UCSD-AML1 (cell line): ENCODE measurements at regions not wholly inside any gene's neighbourhood (a gene's known extent, or its start where the extent isn't known, plus 50 kb on each side); places are given as distances from the start of the nearest gene placed in this dataset.

Experiments used
- DNase-seq: peaks from one replicate; lab custom pipeline; 2025; ENCODE audit not compliant: unreplicated experiment; lab: John Stamatoyannopoulos, UW

DNA sequence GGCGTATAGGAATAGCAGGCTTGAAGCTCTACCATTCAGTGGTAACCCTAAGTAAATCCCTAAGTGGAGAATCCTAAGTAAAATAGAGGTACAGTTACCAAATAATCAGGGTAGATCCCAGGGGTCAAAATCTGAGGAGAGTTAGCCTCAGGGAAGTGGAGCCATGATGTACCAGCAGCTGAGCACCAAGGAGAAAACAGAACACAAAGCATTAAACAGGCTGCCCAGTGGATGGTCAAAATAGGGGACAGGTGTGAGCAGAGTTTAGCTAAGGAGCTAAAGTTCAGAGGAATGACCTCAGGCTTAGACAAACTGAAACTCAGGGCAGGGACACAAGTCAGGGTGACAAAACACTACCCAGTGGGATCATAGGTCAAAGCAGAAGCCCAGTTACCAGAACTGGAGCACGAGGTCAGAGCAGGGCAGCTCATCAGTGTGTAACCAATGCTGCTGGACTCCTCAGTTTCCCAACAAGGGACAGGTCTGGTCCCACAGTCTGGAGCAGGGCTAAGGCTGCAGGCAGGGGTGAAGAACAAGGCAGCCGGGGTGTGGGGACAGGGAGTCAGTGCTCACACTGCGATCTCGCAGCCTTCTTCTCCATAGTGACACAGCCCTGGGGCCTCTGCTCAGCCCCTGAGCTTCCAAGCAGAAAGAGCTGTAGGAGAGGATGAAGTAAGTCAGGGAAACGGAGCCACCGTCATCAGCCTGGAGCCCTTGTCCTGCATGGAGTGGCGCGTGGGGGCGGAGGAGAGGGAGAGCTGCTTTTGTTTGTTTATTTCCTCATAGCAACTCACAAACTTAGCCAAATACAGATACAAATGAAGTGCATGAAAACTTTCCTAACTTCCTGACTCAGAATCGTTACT, 264.0 kb downstream of the MREG start:
- no peak for DNase-seq

GRCh38 chr2:215748446-215748845, 264.9 kb downstream of the MREG start:
- DNase-seq = no peak

DNA sequence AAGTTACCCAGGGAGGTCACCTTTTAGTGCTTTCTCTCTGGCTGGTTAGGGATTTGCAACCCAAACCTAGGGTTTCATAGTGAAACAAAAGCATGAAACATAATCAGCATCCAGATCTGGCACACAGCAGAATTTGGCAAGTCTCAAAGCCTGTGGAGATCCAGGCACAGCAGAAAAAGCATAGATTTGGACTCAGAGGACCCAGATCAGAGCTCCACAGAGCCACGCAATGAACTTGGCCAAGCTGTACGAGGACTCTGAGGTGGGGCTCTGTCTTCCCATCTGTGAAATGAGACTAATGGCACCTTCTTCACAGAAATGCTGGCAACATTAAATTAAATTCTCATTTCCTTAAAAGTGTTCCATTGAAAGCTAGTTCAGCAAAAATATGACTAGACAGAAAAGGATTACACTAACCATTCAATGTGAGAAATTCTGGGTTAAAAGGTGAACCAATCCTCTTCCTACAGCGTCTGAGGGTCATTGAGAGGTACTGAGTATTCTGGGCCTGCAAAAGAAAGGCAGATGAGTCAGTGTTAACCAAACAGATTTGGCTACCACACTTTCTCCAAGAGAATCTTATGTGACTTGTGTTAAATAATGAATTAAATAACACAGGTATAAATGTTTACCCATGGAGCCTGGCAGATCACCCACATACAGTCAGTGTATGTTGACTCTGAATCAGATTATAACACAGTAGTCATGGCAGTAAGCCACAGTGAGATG, 266.3 kb downstream of the MREG start:
- no peak for DNase-seq

DNA sequence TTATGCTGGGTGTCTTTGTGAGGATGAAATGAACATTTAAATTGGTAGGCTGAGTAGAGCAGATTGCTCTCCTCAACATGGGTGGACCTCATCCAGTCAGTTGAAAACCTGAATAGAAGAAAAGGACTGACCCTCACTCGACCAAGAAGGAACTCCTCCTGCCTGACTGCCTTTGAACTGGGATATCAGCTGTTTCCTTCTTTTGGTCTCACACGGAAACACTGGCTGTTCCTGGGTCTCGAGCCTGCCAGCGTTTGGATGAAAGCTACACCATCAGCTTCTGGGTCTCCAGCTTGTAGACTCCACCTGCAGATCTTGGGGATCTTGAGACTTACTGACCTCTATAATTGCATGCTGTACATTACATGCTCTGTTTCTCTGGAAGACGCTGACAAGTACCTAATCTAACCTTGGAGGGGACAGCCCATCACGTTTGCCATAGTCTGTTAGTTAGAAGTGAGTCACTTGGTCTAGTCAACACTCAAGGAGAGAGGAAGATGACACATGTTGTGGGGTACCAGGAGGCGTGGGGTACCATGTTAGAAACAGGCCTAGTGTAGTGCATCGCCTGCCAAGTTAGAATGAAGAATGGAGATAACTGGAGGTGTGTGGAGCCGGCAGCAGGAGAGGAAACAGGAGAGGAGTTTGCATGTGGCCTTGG, 267.0 kb downstream of the MREG start:
- DNase-seq = no peak

- no peak for DNase-seq
These were observed 268.0 kb downstream of the MREG start for GRCh38 chr2:215745331-215745730.

DNA sequence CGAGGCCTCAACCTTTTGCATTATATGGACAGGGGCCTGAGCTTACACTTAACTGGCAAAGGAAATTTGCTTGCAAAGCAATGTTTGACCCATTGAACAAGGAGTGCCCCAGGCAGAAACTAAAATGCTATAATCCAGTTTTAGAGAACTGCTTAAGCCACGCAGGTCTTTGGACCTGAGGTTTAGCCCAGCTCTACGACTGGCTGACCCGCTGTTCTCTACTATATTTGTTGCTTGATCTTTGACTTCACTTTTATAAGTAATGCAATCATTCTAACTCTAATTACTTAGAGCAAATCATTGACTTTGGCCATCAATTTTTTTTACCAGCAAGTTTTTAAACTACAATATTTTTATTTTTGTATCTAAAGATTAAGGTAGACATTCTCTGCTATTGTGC, 268.8 kb downstream of the MREG start:
- no peak for DNase-seq

DNA sequence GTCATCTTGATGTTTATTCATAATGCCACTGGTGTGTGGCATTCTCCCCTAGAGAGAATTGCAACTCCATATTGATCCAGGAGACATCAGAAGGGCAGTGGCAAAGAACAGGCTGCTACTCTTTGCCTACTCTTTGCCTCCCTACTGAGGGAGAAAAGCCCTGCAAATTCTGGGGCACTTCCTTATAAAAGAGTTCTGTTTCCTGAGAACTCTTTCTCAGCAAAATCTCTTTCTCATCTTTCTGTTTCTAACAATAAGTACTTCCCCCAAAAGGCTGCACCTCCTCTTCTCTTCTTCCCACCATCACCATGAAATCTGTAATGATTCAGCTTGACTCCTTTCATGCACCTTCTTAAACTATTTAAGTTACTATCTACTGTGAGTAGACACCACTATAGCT, 270.3 kb downstream of the MREG start:
- DNase-seq = no peak

- no peak for DNase-seq
These were observed 271.3 kb downstream of the MREG start for GRCh38 chr2:215742021-215742420.

DNA sequence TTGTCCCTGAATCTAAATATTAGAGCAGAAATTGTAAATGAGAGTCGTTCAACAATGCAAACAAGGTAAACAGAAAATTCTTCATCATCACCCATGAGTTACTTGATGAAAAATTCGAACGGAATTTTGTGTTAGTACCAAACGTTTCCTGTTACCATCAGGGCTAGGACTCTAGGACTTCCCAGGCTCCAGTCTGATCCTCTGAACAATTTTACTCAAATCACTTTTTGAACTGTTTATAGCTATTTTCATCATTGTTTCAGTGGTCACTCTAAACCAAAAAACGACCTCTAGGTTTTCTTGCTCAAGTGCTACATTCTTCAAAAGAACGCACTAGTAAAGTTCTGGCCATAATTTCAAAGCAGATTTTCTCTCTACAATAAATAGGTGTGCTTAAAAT, 273.3 kb downstream of the MREG start:
- DNase-seq = no peak

DNA sequence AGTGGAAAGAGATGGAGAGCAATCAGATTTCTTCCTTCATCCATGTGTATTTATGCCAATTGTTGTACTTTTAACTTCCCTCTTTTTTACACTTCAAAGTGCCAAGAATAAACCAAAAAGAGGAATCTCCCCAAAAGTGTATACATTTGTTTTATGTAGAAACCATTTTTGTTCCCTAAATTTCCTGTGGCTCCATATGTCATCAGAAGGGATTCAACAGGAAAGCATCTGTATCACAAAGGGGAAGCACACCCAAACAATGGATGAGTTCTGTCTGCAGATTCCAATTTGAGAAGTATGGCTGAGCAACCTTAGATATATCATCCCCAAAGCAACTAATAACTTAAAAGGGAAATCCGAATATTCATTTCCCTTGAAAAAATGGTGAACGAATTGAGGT, 275.0 kb downstream of the MREG start:
- DNase-seq = no peak

- DNase-seq = no peak
These were observed 275.9 kb downstream of the MREG start for GRCh38 chr2:215737477-215737876.

- DNase-seq = no peak
These were observed 276.6 kb downstream of the MREG start for GRCh38 chr2:215736653-215737290.

GRCh38 chr2:215731108-215731658, 282.2 kb downstream of the MREG start:
- DNase-seq = no peak

DNA sequence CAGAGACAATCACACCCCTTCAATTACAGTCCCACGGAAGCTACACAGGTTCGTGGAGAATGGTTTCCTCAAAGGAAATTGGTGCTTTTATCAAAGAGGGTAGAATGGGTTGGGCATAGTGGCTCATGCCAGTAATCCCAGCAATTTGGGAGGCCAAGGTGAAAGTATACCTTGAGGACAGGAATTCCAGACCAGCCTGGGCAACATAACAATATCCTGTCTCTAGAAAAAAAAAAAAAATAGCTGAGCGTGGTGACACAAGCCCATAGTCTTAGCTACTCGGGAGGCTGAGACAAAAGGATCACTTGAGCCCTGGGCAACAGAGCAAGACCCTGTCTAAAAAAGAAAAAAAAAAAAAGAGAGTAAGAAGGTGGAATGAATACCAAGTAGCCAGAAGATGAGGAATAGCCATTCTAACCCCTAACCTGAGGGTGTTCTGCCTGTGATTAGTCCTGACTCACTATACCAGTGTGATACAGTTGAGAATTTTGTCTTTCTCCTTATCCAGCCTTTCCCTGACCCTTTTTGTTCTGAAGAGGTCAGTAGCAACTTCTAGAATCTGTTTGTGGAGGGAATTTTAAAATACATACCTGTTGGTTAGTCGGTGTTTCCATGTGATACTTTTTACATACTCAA, 283.2 kb downstream of the MREG start:
- no peak for DNase-seq

DNA sequence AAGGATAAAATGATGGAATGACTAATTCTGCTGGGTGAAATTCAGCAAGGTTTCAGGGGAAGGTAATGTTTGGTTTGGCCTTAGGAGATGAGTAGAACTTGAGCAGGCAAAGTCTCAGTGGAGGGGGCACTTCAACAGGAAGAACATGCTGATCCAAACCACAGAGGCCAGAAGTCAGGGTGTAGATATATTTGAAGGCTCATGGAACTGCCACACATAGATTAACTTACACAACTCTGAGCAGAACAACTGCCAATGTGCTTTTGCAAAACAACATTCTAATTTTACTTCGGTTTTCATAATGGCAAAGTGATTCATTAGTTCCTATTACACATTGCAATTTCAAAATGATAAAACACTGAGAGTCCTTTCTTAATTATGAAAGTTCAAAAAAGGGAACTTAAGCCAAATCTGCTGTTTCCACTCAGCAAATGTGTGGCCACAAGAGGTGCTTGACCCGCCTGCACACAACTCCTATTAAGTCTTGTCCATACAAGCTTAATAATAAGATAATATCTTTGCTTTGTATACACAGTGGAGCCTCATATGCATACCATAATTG, 284.8 kb downstream of the MREG start:
- DNase-seq = no peak

DNA sequence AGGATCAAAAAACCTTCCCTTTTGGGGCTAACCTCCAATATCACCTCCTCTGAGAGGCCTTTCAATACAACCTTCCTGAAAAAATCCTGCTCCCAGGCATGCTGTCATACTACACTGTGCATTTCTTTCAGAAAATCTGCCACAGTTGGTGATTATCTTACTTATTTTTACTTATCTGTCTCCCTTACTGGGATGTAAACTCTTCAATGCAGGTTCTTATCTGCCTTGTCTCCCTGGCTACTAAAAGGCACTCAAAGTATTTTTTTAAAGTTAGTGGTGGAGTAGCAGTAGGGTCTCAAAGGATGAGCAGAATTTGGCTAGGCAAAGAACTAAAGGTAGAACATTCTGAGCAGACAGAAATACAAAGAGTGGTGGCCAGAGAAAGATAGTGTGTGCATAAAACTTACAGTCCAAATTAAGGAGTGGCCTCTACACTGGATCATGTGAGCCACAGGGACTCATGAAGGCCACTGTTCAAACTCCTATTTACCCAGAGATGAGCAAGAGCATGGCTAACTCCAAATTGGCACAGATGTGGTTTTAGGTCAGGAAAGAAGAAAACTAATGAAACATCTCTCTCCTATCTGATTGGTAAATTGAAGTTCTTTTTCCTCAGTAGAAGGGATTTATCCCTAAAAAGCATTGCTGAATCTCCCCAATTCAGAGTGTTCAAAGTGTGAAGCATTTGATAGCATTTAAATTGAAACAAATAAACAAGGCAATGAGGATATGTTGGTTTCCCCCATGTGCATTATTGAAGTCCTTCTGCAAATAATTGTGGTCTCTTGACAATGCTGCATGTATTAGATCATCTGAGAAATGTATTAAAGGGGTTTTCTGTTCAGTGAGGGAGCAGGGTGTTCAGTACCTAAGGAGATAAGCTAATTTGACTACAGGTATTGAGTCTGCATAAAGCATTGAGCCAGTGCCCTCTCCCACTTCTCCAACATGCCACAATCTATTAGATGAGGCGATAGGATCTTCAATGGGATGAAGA, 285.5 kb downstream of the MREG start:
- DNase-seq = no peak

DNA sequence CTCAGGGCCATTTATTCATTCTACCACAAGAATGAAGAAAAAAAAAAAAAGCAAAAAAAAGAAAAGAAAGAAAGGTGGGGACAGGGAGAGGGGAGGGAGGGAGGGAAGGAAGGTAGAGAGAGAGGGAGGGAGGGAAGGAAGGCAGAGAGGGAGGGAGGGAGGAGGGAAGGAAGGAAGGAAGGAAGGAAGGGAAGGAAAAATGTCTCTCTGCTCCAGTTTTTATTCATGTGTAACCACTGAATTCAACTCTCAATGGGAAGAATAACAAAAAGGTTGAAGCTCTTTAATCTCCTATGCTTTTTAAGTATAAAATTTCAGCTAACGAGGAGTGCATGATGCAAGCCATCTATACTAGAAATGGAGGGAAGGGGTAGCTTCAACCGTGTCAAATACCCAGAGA, 287.3 kb downstream of the MREG start:
- DNase-seq = no peak

GRCh38 chr2:215724146-215724545, 288.3 kb upstream of the FN1 start:
- DNase-seq = no peak

DNA sequence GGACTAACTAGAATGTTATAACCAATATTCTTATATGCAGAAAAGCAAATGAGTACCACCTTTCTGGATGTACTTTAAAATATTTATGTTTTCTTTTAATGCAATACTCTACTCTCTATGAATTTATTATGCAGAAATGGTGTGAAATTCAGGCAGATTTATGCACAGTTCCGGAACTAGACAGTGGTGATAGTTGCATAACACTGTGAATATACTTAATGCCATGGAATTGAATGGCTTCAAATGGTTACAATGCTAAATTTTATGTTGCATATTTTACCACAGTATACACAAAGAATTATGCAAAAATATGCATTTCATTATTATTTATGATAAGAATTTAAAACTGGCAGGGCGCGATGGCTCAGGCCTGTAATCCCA, 287.8 kb upstream of the FN1 start:
- DNase-seq = no peak
